ENCODE measurements at regions not wholly inside any gene's neighbourhood (a gene's known extent, or its start where the extent isn't known, plus 50 kb on each side); places are given as distances from the start of the nearest gene placed in this dataset.

GRCh38 chr2:145832681-145833080, 1312.8 kb upstream of the ZEB2 start:
- no peak overlapping the region for H3K9ac ChIP-seq (ENCODE audit: low read length)
- no peak overlapping the region for H3K27ac Mint-ChIP-seq (ENCODE audit: unreplicated experiment)
- H3K4me1 ChIP-seq (ENCODE audit: insufficient read depth, low read length) = no peaks in the 10 kb centered on the region
- FAIRE-seq (no peak), DNase-seq (ENCODE audit: low read depth) (no peak)
- H3K4me3 ChIP-seq (ENCODE audit: insufficient read depth, low read depth, low read length) = no peak overlapping the region
- H3K4me2 ChIP-seq (ENCODE audit: low read length) = no peak overlapping the region
- H3K36me3 Mint-ChIP-seq (ENCODE audit: low read depth, unreplicated experiment) = no peaks in the 10 kb centered on the region
- no peaks in the 10 kb centered on the region for H3K4me1 Mint-ChIP-seq (ENCODE audit: low read depth, unreplicated experiment)
- H3K9me3 Mint-ChIP-seq (ENCODE audit: unreplicated experiment) = no peaks in the 10 kb centered on the region
- H3K36me3 ChIP-seq (ENCODE audit: insufficient read depth, low read length) = no peaks in the 10 kb centered on the region
- H3K79me2 ChIP-seq (ENCODE audit: insufficient read depth, low read length) = no peaks in the 10 kb centered on the region
- no peak overlapping the region for H3K27ac ChIP-seq (ENCODE audit: low read depth, low read length)
- H4K20me1 ChIP-seq (ENCODE audit: insufficient read depth, low read length) = no peaks in the 10 kb centered on the region
- H3K9me3 ChIP-seq (ENCODE audit: insufficient read depth, low read depth, low read length) = no peaks in the 10 kb centered on the region
- no peak overlapping the region for H3K4me3 Mint-ChIP-seq (ENCODE audit: unreplicated experiment)
- H3K27me3 Mint-ChIP-seq (ENCODE audit: low read depth, unreplicated experiment) = no peaks in the 10 kb centered on the region
- no peaks in the 10 kb centered on the region for H3K27me3 ChIP-seq (ENCODE audit: insufficient read depth, low read length)
- TF ChIP-seq, protein P1, sequence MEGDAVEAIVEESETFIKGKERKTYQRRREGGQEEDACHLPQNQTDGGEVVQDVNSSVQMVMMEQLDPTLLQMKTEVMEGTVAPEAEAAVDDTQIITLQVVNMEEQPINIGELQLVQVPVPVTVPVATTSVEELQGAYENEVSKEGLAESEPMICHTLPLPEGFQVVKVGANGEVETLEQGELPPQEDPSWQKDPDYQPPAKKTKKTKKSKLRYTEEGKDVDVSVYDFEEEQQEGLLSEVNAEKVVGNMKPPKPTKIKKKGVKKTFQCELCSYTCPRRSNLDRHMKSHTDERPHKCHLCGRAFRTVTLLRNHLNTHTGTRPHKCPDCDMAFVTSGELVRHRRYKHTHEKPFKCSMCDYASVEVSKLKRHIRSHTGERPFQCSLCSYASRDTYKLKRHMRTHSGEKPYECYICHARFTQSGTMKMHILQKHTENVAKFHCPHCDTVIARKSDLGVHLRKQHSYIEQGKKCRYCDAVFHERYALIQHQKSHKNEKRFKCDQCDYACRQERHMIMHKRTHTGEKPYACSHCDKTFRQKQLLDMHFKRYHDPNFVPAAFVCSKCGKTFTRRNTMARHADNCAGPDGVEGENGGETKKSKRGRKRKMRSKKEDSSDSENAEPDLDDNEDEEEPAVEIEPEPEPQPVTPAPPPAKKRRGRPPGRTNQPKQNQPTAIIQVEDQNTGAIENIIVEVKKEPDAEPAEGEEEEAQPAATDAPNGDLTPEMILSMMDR (IDR thresholded peaks at IDR 0.05; ENCODE audit: insufficient read depth, low read depth, low read length) = no peak
- no peak for TF ChIP-seq EZH2 (IDR thresholded peaks at IDR 0.05; ENCODE audit: insufficient read depth, low read length)
- no peak overlapping the region for H2AFZ ChIP-seq (ENCODE audit: low read depth, low read length)

DNA sequence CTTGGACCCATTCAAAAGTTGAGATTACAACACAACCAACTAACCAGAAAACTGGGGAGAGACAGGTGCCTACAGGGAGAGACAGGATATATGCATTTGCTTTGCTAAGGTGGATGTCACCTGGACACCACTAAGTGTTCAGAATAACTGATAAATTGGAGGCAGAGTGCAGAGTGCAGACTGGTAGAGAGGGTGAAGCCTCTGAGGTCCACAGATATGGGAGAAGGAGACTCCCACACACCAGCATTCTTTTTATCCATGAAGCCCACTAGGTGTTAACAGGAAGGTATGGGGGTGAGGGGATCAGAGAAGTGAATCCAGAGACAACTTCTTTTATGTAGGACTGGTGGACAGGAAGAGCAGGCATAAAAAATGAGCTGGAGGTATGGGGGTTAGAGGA, 1310.0 kb upstream of the ZEB2 start:
- H3K4me3 Mint-ChIP-seq (ENCODE audit: unreplicated experiment) = no peak overlapping the region
- H3K27ac Mint-ChIP-seq (ENCODE audit: unreplicated experiment) = no peak overlapping the region
- H3K36me3 Mint-ChIP-seq (ENCODE audit: low read depth, unreplicated experiment) = no peaks in the 10 kb centered on the region
- Histone ChIP-seq H3K9ac (ENCODE audit: low read length) (no peak overlapping the region), H3K27me3 (ENCODE audit: insufficient read depth, low read length) (no peaks in the 10 kb centered on the region), H3K27ac (ENCODE audit: low read depth, low read length) (no peak overlapping the region), H3K36me3 (ENCODE audit: insufficient read depth, low read length) (no peaks in the 10 kb centered on the region), H3K9me3 (ENCODE audit: insufficient read depth, low read depth, low read length) (no peaks in the 10 kb centered on the region), H3K79me2 (ENCODE audit: insufficient read depth, low read length) (no peaks in the 10 kb centered on the region), H3K4me3 (ENCODE audit: insufficient read depth, low read depth, low read length) (no peak overlapping the region), H3K4me1 (ENCODE audit: insufficient read depth, low read length) (no peaks in the 10 kb centered on the region), H2AFZ (ENCODE audit: low read depth, low read length) (no peak overlapping the region), H4K20me1 (ENCODE audit: insufficient read depth, low read length) (no peaks in the 10 kb centered on the region), H3K4me2 (ENCODE audit: low read length) (no peak overlapping the region)
- H3K27me3 Mint-ChIP-seq (ENCODE audit: low read depth, unreplicated experiment) = no peaks in the 10 kb centered on the region
- DNase-seq (ENCODE audit: low read depth) (no peak), FAIRE-seq (no peak)
- no peaks in the 10 kb centered on the region for H3K9me3 Mint-ChIP-seq (ENCODE audit: unreplicated experiment)
- H3K4me1 Mint-ChIP-seq (ENCODE audit: low read depth, unreplicated experiment) = no peaks in the 10 kb centered on the region
- TF ChIP-seq EZH2 (IDR thresholded peaks at IDR 0.05; ENCODE audit: insufficient read depth, low read length) = no peak
- TF ChIP-seq, protein P1 (IDR thresholded peaks at IDR 0.05; ENCODE audit: insufficient read depth, low read depth, low read length) = no peak

GRCh38 chr2:145827235-145827634, 1307.3 kb upstream of the ZEB2 start:
- no peaks in the 10 kb centered on the region for H3K27me3 Mint-ChIP-seq (ENCODE audit: low read depth, unreplicated experiment)
- Histone ChIP-seq H3K4me1 (ENCODE audit: insufficient read depth, low read length) (no peaks in the 10 kb centered on the region), H3K27me3 (ENCODE audit: insufficient read depth, low read length) (no peaks in the 10 kb centered on the region), H3K4me2 (ENCODE audit: low read length) (no peak overlapping the region), H2AFZ (ENCODE audit: low read depth, low read length) (no peak overlapping the region), H3K36me3 (ENCODE audit: insufficient read depth, low read length) (no peaks in the 10 kb centered on the region), H4K20me1 (ENCODE audit: insufficient read depth, low read length) (no peaks in the 10 kb centered on the region), H3K9me3 (ENCODE audit: insufficient read depth, low read depth, low read length) (no peaks in the 10 kb centered on the region), H3K27ac (ENCODE audit: low read depth, low read length) (no peak overlapping the region), H3K79me2 (ENCODE audit: insufficient read depth, low read length) (no peaks in the 10 kb centered on the region), H3K4me3 (ENCODE audit: insufficient read depth, low read depth, low read length) (no peak overlapping the region), H3K9ac (ENCODE audit: low read length) (no peak overlapping the region)
- FAIRE-seq (no peak), DNase-seq (ENCODE audit: low read depth) (no peak)
- H3K27ac Mint-ChIP-seq (ENCODE audit: unreplicated experiment) = no peak overlapping the region
- no peak overlapping the region for H3K4me3 Mint-ChIP-seq (ENCODE audit: unreplicated experiment)
- TF ChIP-seq, protein P1 (IDR thresholded peaks at IDR 0.05; ENCODE audit: insufficient read depth, low read depth, low read length) = no peak
- no peak for TF ChIP-seq EZH2 (IDR thresholded peaks at IDR 0.05; ENCODE audit: insufficient read depth, low read length)
- no peaks in the 10 kb centered on the region for H3K36me3 Mint-ChIP-seq (ENCODE audit: low read depth, unreplicated experiment)
- no peaks in the 10 kb centered on the region for H3K9me3 Mint-ChIP-seq (ENCODE audit: unreplicated experiment)
- peaks cover 6% of the 10 kb centered on the region for H3K4me1 Mint-ChIP-seq (ENCODE audit: low read depth, unreplicated experiment)

Measured in astrocyte (in vitro differentiated cells and primary cell).